HT-29 (cell line): ENCODE measurements at regions not wholly inside any gene's neighbourhood (a gene's known extent, or its start where the extent isn't known, plus 50 kb on each side); places are given as distances from the start of the nearest gene placed in this dataset.
A peak's percentile ranks its signal among the peaks of the same experiment; 100 is the strongest.
"Not testable (repeated sequence)": the region's sequence is repeated elsewhere in the genome, so short reads cannot be mapped to it uniquely, and the experiment has no call there.

Experiments
- DNase-seq: peaks from one replicate; pipeline ENCODE4 v3.0.0-alpha.2; 2015; ENCODE audit warnings: low spot score

GRCh38 chr5:131107128-131107527, 57.9 kb downstream of the HINT1 start:
- DNase-seq, result no peak

- no peak for DNase-seq
Measured at GRCh38 chr5:131104169-131104808, 60.8 kb downstream of the HINT1 start.

GRCh38 chr5:131096774-131097710, 68.0 kb downstream of the HINT1 start:
- no peak for DNase-seq

GRCh38 chr5:131095561-131095960, 69.5 kb downstream of the HINT1 start:
- not testable (repeated sequence) for DNase-seq

GRCh38 chr5:131084436-131084835, 80.6 kb downstream of the HINT1 start:
- no peak for DNase-seq

GRCh38 chr5:131081913-131082488, 83.1 kb downstream of the HINT1 start:
- DNase-seq, result no peak

GRCh38 chr5:131081374-131081773, 83.7 kb downstream of the HINT1 start:
- no peak for DNase-seq

GRCh38 chr5:131079232-131079631, 85.8 kb downstream of the HINT1 start:
- no peak for DNase-seq

- peak; percentile 11 for DNase-seq
Measured at GRCh38 chr5:131068893-131069643, 96.0 kb downstream of the HINT1 start.

GRCh38 chr5:131068076-131068475, 97.0 kb downstream of the HINT1 start:
- no peak for DNase-seq

GRCh38 chr5:131067636-131068035, 97.4 kb downstream of the HINT1 start:
- no peak for DNase-seq

- DNase-seq, result no peak
Measured at GRCh38 chr5:131064669-131065371, 100.2 kb downstream of the HINT1 start.

- no peak for DNase-seq
Measured at GRCh38 chr5:131042021-131042789, 122.9 kb downstream of the HINT1 start.

- DNase-seq, result no peak
Measured at GRCh38 chr5:131023498-131023865, 141.6 kb downstream of the HINT1 start.

- DNase-seq, result no peak
Measured at GRCh38 chr5:131022811-131023497, 142.1 kb downstream of the HINT1 start.

GRCh38 chr5:131021646-131022045, 143.4 kb downstream of the HINT1 start:
- DNase-seq, result no peak

GRCh38 chr5:131019601-131020315, 145.3 kb downstream of the HINT1 start:
- peak; percentile 82 for DNase-seq

GRCh38 chr5:131019111-131019510, 145.9 kb downstream of the HINT1 start:
- DNase-seq, result peak; percentile 12

GRCh38 chr5:131008329-131008728, 156.7 kb downstream of the HINT1 start:
- no peak for DNase-seq
